GM21723 (cell line): ENCODE measurements at regions not wholly inside any gene's neighbourhood (a gene's known extent, or its start where the extent isn't known, plus 50 kb on each side); places are given as distances from the start of the nearest gene placed in this dataset.

Source experiments
- ATAC-seq: cut with Tn5 transposase; IDR thresholded peaks from one replicate; pipeline ENCODE4 v1.9.1; 2021; ENCODE audit warnings: mild to moderate bottlenecking, moderate library complexity; ENCODE audit not compliant: unreplicated experiment

GRCh38 chr10:78898341-78899097, 170.2 kb upstream of the ZMIZ1 start:
- ATAC-seq: no peak

DNA sequence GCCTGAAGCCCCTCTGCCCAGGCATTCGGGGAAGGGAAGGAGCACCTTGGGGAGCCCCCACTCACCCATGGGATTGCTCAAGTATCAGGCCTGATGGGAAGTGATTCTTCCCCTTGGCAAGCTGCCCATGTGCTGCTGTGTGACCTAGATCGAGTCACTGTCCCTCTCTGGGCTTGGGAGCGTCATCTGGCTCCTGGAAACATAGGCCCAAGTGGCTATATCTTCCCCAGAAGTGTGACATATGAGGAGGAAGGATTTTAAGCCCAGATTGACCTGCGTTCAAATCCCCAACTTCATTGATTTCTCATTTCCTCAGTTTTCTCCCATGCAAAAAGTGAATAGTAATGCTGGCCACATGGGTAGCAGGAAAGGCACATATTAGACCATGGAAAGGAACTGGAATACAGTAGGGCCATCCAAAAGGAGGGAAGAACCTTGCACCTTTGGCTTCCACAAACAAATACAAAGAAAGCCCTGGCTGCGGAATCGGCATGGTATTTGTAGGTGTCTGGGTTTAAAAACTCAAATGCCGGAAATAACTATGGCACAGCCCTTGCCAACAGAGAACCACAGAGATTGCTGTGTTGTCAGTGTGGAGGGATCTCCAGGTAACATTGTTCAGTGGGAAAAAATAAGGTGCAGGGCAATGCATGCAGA, 169.5 kb upstream of the ZMIZ1 start:
- ATAC-seq: no peak

DNA sequence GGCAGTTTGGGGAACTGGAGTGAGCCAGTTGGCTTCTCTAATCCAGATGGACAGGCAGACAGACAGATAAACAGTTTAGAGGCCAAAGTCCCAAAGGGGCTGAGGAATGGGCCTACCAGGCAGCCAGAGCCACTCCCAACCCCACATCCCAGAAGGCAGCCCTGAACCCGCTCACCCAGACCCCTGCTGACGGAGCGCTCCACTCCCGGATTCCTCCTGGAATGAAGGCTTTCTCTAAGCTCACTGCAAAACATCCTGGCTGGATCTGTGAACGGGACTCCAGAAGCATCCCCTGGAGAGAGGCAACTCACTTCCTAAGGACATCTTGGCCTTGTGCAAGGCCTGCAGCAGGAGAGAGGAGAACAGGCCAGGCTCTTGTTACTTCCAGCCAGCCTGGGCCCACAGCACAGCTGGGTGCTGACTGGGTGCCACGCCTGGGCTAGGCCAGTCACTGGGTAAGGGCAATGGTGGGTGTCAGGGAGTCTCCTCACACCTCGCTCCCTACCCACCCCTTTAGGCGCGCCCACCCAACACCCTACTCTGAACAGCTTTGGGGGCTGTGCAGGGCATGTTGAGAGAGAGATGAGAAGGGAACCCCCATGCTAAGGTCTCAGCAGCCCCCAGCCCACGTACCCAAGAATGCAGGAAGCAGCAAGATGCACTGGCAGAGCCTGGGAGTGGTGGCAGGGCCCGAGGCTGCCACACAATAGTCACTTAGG, 168.6 kb upstream of the ZMIZ1 start:
- ATAC-seq: no peak

- ATAC-seq: no peak
Observed at GRCh38 chr10:78900715-78901430, 167.9 kb upstream of the ZMIZ1 start.

GRCh38 chr10:78901694-78902093, 167.1 kb upstream of the ZMIZ1 start:
- ATAC-seq: no peak

GRCh38 chr10:78902815-78903214, 166.0 kb upstream of the ZMIZ1 start:
- ATAC-seq: no peak

GRCh38 chr10:78903341-78903940, 165.3 kb upstream of the ZMIZ1 start:
- ATAC-seq: no peak

DNA sequence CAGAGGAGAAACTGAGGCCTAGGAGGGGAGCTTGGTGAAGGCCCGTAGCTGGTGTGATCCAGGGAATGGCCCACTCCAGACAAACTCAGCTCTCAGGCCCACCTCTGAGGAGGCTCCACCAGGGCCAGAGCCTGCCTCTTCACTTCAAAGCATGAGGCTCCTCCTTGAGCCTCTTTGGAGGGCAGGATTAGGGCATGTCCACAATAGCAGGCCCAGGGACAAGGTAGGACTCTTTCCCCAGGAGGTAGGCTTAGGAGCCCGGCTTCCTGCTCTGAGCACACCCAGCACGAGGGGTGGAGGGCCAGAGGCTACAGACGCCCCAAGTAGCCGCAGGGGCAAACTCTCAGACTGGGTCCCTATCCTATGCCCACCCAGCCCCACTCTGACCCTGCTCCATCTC, 164.6 kb upstream of the ZMIZ1 start:
- no peak for ATAC-seq

DNA sequence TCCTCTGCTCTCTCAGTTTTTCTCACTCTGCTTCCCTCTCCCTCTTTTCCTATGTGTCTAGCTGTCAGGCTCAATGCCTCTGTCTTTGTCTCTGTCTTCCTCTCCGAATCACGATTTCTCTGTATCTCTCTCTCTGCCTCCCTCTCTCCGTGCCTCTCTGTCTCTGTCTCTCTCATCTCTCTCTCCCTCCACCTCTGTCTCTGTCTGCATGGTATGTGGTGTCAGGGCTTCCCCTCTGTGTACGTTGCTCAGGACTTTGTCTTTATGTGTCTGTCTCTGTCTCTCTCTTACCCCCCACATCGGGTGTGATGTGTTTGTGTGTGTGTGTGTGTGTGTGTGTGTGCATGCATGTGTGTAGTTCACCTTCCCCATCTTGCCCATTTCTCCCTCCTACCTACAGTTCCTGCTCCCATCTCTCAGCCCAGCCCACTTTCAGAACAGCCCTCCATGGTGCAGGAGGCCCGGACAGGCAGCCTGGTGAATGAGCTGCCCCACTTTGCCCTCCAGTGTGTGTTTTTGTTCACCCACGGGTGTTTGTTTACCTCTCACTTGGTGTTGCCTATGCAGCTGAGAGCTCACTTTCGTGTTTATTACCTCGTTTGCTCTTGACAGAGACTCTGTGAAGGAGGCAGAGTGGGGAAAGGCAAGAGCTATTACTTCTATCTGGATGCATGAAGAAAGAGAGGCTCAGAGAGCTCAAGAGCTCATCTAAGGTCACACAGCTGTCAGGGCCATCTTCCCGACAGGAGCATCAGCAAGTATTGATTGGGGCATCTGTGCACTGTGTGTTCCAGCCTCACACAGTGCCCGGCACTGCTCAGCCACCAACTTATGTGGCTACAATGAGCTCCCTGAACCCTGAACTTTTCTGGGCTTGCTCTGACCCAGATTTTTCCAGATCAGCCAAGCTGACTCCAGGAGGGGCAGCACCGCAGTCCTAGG, 163.5 kb upstream of the ZMIZ1 start:
- no peak for ATAC-seq

GRCh38 chr10:78905957-78906308, 162.8 kb upstream of the ZMIZ1 start:
- ATAC-seq: no peak

GRCh38 chr10:78906734-78907390, 161.9 kb upstream of the ZMIZ1 start:
- no peak for ATAC-seq

DNA sequence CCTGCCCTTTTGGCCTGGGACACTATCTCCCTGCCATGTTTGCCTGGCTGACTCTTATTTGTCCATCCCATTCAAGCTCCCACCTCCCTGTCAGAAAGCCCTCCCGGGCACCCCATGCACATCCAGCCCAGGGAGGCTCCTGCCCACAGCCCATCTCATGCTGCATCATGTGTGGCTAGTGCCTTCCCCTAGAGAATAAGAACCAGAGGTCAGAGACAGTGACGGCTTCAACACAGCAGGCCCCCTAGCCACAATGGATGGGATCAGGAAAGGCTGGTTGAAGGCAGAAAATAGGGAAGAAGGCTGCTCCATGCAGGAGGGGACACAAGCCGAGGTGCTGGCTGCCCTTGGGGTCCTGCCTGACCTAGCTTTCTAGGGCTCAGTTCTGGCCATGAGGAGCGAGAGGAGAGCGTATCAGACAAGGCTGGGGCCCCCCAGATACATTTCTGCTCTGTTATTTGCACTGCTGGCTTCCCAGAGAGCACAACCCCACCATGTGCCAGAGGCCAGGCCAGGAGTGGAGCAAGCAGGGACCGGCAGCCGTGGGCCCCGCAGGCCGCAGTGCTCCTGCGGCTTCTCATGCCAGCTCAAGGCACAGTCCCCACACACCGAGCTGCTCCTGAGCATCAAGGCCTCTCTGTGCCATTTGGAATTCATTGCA, 161.1 kb upstream of the ZMIZ1 start:
- no peak for ATAC-seq

GRCh38 chr10:78909221-78909620, 159.5 kb upstream of the ZMIZ1 start:
- no peak for ATAC-seq

GRCh38 chr10:78910021-78910420, 158.7 kb upstream of the ZMIZ1 start:
- no peak for ATAC-seq

DNA sequence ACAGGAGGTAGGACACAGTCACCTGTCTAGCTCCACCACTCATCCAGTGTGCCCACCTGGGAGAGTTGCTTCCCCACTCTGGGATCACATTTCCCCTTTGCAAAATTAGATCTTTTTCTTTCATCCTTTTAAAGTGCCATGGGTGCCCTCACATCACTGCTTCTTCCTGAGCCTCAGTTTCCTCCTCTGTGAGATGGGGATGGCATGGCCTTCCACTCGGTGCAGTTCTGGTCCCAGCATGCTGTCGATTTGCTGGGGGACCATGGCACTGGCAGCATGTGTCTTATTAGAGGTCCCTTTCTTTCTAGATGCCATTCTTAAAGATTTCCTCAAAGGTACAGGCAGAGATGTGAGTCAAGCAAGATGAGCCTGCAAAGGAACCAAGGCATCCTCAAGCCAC, 158.3 kb upstream of the ZMIZ1 start:
- no peak for ATAC-seq

- ATAC-seq: no peak
Observed at GRCh38 chr10:78910886-78911285, 157.9 kb upstream of the ZMIZ1 start.

DNA sequence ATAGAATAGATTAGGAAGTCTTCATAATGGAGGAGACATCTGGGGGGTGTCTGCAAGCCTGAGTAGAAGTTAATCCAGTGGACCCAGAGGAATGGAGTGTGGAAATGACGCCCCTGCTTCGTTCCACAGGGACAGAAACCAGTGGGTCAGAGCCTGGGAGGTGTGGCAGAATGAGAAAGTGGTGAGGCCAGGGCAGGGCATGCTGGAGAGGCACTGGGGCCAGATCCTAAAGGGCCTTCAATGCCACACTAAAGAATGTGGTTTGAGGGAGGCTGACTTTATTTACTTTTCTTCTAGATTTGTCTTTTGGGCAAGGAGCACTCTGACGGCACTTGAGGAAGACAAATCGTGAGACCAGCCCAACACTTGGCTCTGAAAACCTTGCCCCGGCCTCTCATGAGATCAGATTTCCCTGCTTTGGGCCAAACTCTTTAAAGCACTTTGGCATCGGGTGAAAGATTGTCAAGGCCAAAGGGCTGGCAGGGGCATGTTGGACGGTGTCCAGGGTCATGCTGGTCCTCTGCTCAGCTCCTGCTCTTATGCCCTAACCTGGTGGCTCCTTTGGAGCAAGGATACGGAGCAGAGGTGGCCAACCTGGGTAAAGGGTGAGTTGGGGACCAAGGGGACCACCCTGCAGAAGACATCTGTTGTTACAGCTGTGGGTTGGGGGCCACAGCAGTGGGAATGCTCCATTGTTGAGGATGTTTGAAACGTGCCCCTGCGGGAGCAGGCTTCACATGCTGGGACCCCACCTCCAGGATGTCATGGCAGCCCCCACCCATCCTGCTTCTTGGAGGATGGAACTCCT, 157.0 kb upstream of the ZMIZ1 start:
- no peak for ATAC-seq
